ENCODE measurements at regions not wholly inside any gene's neighbourhood (a gene's known extent, or its start where the extent isn't known, plus 50 kb on each side); places are given as distances from the start of the nearest gene placed in this dataset.

DNA sequence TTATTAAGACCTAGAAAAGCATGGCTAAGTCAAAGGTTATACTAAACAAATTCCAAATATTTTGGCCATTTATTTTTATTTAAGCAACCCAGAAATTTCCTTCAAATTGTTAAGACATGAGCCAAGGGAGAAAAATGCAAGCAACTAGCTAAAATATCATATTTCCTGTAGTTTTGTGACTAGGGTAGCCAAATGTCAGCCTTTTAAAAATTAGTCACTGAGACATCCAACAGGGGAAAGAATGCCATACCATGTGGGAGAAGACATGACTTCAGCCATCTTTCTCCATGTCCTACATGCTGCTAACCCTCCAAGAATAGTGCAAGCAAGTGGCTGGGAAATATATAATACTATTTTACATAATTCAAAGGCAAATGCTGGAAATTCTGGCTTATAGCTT is 197.9 kb downstream of the DSEL start:
- ATAC-seq (ENCODE audit: insufficient read depth, low FRiP score): no peak
- H3K27ac ChIP-seq (ENCODE audit: low read depth in 1 of 2, low read length in 1 of 2): no peak overlapping the region
- no peaks in the 10 kb centered on the region for H3K4me1 ChIP-seq (ENCODE audit: control insufficient read depth in 5 of 5, insufficient read depth in 5 of 5, low read length in 5 of 5)
- H3K4me3 ChIP-seq: no peak overlapping the region
- no peak overlapping the region for H3K9ac ChIP-seq (ENCODE audit: insufficient read depth in 1 of 2, low read length in 2 of 2)
- H3K27me3 ChIP-seq (ENCODE audit: control insufficient read depth in 3 of 3, insufficient read depth in 3 of 3, low read length in 2 of 3): no peaks in the 10 kb centered on the region
- TF ChIP-seq, protein P1, sequence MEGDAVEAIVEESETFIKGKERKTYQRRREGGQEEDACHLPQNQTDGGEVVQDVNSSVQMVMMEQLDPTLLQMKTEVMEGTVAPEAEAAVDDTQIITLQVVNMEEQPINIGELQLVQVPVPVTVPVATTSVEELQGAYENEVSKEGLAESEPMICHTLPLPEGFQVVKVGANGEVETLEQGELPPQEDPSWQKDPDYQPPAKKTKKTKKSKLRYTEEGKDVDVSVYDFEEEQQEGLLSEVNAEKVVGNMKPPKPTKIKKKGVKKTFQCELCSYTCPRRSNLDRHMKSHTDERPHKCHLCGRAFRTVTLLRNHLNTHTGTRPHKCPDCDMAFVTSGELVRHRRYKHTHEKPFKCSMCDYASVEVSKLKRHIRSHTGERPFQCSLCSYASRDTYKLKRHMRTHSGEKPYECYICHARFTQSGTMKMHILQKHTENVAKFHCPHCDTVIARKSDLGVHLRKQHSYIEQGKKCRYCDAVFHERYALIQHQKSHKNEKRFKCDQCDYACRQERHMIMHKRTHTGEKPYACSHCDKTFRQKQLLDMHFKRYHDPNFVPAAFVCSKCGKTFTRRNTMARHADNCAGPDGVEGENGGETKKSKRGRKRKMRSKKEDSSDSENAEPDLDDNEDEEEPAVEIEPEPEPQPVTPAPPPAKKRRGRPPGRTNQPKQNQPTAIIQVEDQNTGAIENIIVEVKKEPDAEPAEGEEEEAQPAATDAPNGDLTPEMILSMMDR (IDR thresholded peaks at IDR 0.05; ENCODE audit: control extremely low read depth, extremely low read depth): no peak
- no peak for DNase-seq
- no peaks in the 10 kb centered on the region for H3K9me3 ChIP-seq (ENCODE audit: control insufficient read depth in 4 of 4, insufficient read depth in 3 of 4, low read length in 3 of 4)
- no peaks in the 10 kb centered on the region for H3K36me3 ChIP-seq (ENCODE audit: control insufficient read depth in 4 of 4, insufficient read depth in 4 of 4, low read length in 4 of 4)

DNA sequence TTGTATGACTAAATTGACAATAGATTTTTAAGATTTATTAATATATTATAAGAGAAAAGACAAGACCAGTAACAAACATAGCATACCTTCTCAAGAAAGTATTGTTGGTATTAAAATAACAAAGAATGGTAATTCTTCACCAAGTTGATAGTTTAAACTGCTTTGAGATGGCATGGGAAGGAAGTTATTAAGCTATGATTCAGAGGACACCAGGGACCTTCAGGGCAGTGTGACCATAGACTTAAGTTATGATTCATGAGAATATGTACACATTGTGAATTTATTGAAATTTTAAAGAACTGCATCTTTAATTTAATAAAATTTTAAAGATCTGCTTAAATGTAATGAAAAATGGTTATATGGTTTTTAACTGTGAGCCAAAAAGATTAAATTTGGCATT is 205.7 kb downstream of the DSEL start:
- TF ChIP-seq, protein P1 (IDR thresholded peaks at IDR 0.05; ENCODE audit: control extremely low read depth, extremely low read depth): no peak
- peaks cover 0 to 2% (median 0%) of the 10 kb centered on the region in 4 donors for H3K9me3 ChIP-seq (ENCODE audit: control insufficient read depth in 4 of 4, insufficient read depth in 3 of 4, low read length in 3 of 4)
- H3K4me3 ChIP-seq: no peak overlapping the region
- no peak overlapping the region for H3K9ac ChIP-seq (ENCODE audit: insufficient read depth in 1 of 2, low read length in 2 of 2)
- no peak overlapping the region for H3K27ac ChIP-seq (ENCODE audit: low read depth in 1 of 2, low read length in 1 of 2)
- no peaks in the 10 kb centered on the region for H3K27me3 ChIP-seq (ENCODE audit: control insufficient read depth in 3 of 3, insufficient read depth in 3 of 3, low read length in 2 of 3)
- ATAC-seq (ENCODE audit: insufficient read depth, low FRiP score) (no peak), DNase-seq (no peak)
- H3K4me1 ChIP-seq (ENCODE audit: control insufficient read depth in 5 of 5, insufficient read depth in 5 of 5, low read length in 5 of 5): no peaks in the 10 kb centered on the region
- no peaks in the 10 kb centered on the region for H3K36me3 ChIP-seq (ENCODE audit: control insufficient read depth in 4 of 4, insufficient read depth in 4 of 4, low read length in 4 of 4)

DNA sequence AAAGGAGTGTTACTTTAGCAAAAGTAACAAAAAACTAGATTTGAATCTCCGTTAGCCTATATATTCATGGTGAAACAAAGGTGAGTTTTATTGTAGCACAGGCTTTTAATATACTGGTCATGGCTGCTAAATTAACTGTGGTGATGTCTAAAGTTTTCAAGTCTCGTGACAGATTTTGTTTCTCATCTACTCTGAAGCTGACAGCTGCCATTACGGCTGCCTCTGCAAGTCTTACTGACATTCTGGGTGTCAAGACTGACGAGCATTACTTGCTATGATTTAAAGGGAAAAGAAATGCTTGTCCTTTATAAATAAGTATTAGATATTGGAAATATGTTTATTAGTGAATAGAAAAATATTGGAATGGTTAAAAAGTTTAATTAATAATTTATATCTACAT is 207.7 kb downstream of the DSEL start:
- TF ChIP-seq, protein P1 (IDR thresholded peaks at IDR 0.05; ENCODE audit: control extremely low read depth, extremely low read depth): no peak
- Histone ChIP-seq H3K27ac (ENCODE audit: low read depth in 1 of 2, low read length in 1 of 2) (no peak overlapping the region), H3K4me1 (ENCODE audit: control insufficient read depth in 5 of 5, insufficient read depth in 5 of 5, low read length in 5 of 5) (no peaks in the 10 kb centered on the region), H3K9ac (ENCODE audit: insufficient read depth in 1 of 2, low read length in 2 of 2) (no peak overlapping the region), H3K4me3 (no peak overlapping the region), H3K36me3 (ENCODE audit: control insufficient read depth in 4 of 4, insufficient read depth in 4 of 4, low read length in 4 of 4) (no peaks in the 10 kb centered on the region), H3K27me3 (ENCODE audit: control insufficient read depth in 3 of 3, insufficient read depth in 3 of 3, low read length in 2 of 3) (no peaks in the 10 kb centered on the region), H3K9me3 (ENCODE audit: control insufficient read depth in 4 of 4, insufficient read depth in 3 of 4, low read length in 3 of 4) (peaks cover 0 to 2% (median 0%) of the 10 kb centered on the region in 4 donors)
- DNase-seq (no peak), ATAC-seq (ENCODE audit: insufficient read depth, low FRiP score) (no peak)
- 74 to 75% methylated on average over 4 of the region's 4 CpGs for WGBS, 2 donors

DNA sequence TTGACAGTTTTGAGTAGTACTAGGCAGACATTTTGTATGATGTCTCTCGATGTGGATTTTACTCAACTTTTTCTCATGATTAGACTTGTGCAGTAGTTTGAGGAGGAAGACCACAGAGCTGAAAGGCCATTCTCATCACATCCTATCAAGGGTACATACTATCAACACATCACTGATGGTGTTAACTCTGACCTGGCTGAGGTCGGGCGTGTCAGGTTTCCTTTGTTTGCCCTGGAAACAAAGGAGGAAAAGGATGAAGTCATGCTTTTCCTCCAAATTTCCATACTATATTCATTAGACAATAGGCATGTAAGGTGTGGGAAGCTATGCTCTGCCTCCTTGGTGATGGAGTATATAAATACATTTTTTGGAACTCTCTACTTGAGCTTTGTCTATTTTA is 211.1 kb downstream of the DSEL start:
- TF ChIP-seq, protein P1 (IDR thresholded peaks at IDR 0.05; ENCODE audit: control extremely low read depth, extremely low read depth): no peak
- Histone ChIP-seq H3K4me3 (no peak overlapping the region), H3K27ac (ENCODE audit: low read depth in 1 of 2, low read length in 1 of 2) (no peak overlapping the region), H3K36me3 (ENCODE audit: control insufficient read depth in 4 of 4, insufficient read depth in 4 of 4, low read length in 4 of 4) (no peaks in the 10 kb centered on the region), H3K4me1 (ENCODE audit: control insufficient read depth in 5 of 5, insufficient read depth in 5 of 5, low read length in 5 of 5) (no peaks in the 10 kb centered on the region), H3K9ac (ENCODE audit: insufficient read depth in 1 of 2, low read length in 2 of 2) (no peak overlapping the region), H3K9me3 (ENCODE audit: control insufficient read depth in 4 of 4, insufficient read depth in 3 of 4, low read length in 3 of 4) (peaks cover 0 to 7% (median 2%) of the 10 kb centered on the region in 4 donors), H3K27me3 (ENCODE audit: control insufficient read depth in 3 of 3, insufficient read depth in 3 of 3, low read length in 2 of 3) (no peaks in the 10 kb centered on the region)
- WGBS, 2 donors: 75% methylated on average over 3 of the region's 3 CpGs
- ATAC-seq (ENCODE audit: insufficient read depth, low FRiP score) (no peak), DNase-seq (no peak)
